HG02885 (cell line): ENCODE measurements at regions not wholly inside any gene's neighbourhood (a gene's known extent, or its start where the extent isn't known, plus 50 kb on each side); places are given as distances from the start of the nearest gene placed in this dataset.
"Not testable (repeated sequence)": the region's sequence is repeated elsewhere in the genome, so short reads cannot be mapped to it uniquely, and the experiment has no call there.

Experiments used
- ATAC-seq: cut with Tn5 transposase; IDR thresholded peaks from one replicate; pipeline ENCODE4 v1.9.1; 2021; ENCODE audit warnings: mild to moderate bottlenecking; ENCODE audit not compliant: unreplicated experiment, poor library complexity

DNA sequence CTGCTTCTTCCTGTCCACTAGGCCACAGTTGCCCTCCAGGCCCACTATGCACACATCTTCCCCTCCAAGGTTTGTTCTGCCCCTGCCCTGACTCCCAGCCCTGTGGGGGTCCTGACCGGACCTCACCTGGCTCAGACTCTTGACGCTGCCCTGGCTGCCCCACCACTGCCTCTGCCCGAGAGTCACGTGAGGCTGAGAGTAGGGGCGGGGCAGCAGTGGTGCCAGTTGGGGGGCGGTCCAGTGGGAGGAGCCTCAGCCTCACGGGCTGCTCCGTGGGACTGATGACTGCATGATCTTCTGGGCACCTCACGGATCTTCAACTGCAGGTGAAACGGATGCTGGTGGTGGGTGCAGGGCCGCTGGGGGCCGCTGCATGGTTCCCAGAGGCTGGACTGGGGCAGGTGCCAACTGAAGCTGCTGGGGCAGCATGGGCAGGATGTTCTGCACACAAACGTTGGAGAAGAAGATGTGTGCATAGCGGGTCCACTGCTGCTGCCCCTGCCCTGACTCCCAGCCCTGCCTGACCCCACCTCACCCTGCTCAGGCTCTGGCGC, 77.6 kb downstream of the HHIPL2 start:
- ATAC-seq = not testable (repeated sequence)

DNA sequence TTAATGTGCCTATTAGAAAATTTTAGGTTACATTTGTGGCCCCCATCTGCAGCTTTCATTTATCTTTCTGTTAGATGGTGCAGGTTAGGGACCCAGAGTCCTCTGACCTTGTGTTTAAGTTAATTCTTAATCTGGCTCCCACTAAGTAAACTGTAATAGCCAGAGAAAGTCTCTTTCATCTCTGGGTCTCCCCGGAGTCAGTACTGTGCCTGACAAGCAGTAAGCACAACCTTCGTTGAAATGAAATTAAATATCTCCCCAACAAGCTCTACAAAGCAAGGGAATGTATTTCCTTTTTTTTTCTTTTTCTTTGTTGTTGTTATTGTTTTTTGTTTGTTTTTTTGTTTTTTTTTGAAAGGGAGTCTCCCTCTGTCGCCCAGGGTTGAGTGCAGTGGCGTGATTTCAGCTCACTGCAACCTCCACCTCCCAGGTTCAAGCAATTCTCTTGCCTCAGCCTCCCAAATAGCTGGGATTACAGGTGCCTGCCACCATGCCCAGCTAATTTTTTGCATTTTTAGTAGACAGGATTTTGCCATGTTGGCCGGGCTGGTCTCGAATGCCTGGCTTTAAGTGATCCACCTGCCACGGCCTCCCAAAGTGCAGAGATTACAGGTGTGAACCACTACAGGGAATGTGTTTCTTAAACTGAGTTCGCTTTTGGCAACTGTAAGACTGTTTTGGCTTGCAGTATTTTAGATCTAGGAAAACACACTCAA, 81.6 kb downstream of the HHIPL2 start:
- ATAC-seq = no peak

DNA sequence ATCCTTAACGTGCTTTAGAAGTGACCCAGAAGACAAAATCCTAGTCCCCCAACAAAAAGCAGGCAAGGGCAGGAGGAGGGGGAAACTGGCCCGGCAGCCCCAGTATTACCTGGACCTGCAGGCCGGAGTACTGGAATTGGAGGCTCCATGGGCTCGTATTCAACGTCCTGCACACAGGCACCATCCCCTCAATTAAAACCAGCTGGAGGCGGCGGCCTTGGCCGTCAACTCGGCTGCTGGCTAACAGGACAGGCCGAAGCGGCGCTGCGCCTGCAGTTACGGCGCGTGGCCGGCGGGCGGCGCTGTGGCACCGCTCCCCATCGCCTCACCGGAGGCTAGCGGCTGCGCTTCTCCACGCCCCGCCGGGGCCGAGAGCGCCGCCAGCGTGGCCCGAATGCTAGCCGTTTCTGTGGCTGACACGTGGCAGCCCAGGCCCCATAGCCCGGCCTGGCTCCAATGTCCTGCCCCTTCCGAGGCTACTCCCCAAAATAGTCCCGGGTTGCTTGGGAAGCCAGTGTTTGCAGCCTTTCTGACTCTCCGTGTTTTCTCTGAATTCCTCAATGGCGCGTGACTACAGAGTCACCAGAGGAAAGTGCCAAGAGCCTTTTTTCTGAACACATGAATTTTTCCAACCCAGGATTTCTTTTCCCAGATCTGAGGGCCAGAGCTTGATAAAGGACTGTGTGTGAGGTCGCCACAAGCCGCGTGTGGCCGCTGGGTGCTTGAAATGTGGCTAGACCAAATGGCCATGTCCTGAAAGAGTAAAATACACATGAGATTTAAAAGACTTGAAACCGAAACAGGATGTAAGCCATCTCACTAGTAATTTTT, 82.5 kb downstream of the HHIPL2 start:
- peak; percentile 91 for ATAC-seq

DNA sequence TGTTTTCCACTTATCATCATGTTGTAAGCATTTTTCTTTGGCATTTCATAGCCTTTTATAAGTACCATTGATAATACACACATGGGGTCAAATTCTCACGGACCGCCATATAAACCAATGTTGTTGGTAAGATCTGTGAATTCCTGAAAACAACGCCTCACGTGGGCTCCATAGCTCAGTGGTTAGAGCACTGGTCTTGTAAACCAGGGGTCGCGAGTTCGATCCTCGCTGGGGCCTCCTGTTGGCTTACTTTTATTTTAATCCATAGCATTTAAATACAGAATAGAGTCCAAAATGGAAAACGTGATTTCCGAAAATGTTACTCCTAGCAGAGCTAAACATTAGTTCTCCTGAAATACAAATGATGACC, 83.1 kb downstream of the HHIPL2 start:
- ATAC-seq = peak; percentile 32

DNA sequence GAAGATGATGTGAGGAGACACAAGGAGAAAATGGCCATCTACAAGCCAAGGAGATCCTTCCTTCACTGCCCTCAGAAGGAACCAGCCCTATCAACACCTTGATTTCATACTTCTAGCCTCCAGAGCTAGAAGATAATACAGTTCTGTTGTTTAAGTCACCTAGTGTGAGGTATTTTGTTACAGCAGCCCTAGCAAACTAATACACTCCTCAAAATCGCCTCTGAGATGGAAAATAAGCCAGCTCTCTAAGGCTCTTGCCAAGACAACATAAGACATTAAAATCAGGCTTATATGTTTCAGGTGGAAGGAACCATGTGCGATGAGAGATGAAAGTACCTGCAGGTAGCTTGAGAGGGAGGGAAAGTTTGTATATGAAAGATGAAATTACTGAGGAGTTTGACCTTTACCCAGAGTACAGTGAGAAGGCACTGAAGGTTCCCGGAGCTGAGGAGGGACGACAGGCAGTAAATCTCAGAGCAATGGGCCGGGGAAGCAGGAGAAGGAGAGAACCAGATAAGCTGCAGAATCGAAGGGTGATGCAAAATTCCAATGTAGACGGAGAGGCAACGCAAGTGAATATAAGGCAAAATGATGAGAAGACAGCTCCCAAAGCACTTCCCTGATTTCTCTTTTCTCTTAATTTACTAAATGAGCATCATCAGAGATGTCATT, 84.7 kb downstream of the HHIPL2 start:
- no peak for ATAC-seq

DNA sequence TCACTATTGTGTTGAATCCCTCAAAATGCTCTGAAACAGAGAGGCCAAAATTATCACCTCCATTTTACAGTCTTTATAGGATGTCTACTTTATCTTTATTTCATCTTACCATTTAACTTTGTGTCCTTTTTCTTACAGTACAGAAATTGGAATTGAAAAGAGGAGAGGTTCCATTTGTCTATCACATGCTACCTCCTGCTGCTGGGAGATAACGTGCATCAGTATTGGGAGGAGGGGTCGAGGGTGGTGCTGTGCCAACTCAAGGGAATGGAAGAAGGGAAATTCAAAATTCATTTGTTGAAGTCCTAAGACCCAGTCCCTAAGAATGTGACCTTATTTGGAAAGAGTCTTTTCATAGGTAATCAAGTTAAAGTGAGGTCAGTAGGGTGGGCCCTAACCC, 85.3 kb downstream of the HHIPL2 start:
- ATAC-seq = no peak

DNA sequence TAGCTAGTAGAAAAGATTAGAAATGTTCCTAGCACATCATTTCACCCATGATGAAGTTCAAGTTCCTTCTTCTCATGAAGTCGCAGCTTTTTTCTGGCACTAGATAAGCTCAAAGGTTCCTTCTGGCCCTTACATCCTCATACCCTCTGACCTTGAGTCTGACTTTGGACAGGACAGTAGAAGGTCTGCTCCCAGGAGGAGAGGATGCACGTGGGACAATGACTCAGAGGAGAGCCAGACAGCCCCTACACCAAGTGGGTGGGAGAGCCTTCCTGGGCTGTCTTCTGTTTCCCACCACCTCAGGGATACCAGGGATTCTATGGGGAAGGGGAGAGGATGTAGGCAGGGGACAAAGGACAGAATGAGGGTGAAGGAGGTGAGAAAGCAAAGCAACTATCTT, 86.0 kb downstream of the HHIPL2 start:
- ATAC-seq = no peak

DNA sequence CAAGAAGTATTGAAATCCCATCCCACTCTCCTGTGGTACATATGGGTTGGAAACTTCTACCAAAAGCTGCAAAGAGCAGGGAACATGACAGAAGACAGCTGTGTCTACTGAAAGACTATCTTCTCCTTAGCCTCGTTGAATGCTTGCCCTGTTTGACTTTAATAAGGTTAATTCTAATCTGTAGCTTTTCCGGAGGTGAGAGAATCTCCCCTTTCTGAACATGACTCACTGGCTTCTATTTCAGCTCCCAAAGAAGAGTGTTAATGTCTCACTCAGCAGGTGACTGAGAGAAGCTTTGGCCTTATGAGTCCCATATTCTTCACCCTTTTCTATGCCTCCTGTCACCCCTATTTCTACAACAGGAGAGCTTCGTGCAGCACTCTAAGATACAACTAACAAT, 88.3 kb downstream of the HHIPL2 start:
- no peak for ATAC-seq

DNA sequence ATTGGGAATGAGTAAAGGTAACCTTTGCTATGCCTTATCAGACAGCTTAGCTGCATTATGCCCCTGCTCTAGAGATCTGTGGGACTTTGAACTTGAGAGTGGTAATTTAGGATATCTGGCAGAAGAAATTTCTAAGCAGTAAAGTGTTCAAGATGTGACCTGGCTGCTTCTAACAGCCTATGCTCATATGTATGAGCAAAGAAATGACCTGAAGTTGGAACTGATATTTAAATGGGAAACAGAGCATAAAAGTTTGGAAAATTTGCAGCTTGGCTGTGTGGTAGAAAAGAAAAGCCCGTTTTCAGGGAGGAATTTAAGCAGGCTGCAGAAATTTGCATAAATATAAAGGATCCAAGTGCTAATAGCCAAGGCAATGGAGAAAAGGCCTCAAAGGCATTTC, 90.4 kb downstream of the HHIPL2 start:
- no peak for ATAC-seq

DNA sequence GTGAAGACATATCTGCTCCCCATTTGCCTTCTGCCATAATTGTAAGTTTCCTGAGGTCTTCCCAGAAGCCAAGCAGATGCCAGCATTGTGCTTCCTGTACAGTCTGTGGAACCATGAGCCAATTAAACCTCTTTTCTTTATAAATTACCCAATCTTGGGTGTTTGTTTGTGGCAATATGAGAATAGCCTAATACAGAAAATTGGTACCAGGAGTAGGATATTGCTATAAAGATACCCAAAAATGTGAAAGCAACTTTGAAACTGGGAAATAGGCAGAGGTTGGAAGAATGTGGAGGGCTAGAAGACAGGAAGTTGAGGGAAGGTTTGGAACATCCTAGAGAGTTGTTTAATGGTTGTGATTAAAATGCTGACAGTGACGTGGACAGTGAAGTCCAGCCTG, 90.8 kb downstream of the HHIPL2 start:
- ATAC-seq = no peak

DNA sequence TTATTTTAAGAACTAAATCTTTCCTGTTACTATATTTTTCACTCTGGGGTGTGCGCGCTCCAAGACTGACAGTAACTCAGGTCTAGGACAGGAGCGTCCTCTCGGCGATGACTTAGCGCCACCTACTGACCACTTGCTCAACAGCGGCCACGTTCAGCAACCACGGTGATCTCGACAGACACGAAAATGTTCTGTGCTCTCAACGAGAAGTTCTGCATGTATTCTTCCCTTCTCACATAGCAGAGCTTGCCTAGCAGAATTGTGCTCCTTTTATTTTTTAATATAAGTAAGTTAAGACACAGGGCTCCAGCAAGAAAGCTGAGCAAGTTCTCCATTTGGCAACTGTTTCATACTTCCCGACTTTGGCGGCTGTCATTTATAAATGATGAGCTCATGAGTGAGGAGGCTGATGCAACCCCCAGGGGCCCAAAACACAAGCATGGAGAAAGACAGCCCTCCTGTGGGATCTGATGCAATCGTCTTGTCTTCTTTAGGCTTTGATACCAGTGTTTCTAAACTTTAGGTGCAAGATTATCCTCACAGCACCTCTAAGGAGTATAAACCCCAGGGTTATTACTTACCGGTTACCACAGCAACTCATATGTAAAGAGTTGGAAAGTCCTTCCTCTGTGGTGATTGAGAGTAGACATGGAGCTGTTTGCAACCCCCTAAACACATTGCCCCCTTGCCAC, 92.6 kb downstream of the HHIPL2 start:
- peak; percentile 98 for ATAC-seq

DNA sequence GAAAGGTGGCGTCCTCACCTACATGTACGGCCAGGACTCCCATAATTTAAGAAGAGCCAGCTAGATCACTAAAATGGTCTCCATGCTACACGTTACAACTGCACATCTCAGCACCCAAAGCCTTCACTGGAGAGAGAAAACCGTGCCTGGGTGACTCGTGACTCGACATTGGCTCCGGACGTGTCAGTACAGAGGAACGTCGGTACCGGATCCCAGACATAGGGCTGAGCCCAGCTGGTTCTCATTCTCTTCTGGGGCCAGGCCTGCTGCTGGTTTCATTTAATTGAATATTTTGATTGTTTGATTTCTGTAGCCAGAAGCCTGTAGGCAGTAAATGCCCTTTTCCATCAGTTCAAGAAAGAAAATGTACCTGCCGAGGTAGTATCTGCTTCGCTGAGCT, 93.1 kb downstream of the HHIPL2 start:
- peak; percentile 24 for ATAC-seq

DNA sequence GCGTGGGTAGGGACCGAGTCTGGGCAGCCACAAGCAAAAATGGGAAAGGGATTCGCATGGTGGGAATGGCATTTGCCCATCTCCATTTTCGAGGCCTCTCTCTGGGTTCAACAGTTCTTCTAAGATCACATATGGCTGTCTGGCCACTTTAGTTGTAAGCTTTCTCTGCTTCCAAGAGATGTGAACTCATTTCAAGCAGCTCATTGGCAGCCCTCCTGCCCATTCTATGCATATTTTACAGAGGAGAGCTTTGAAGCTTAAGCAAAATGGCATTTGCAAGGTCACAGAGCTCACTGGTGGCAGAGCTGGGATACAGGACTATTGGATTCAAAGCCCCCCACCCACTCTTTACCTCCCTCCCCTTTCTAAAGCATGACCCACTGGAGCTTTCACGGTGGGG, 93.7 kb downstream of the HHIPL2 start:
- no peak for ATAC-seq

DNA sequence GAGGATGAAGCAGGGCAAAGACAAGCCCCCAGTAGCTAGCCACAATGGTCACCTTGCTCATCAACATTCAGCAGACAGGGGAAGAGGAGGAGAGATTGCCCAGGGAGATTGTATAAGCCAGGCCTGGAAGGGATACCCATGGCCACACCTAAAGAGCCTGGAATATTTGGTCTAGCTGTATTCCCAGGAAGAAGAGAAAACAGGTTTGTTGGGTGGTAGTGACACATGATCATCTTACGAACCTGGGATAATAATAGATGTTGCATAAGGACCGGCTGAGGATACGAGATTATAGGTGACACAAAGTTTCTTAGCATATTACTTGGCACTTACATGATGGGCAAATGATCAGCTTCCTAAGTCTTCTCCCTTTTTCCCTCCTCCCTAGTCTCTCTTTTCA, 95.9 kb downstream of the HHIPL2 start:
- no peak for ATAC-seq

DNA sequence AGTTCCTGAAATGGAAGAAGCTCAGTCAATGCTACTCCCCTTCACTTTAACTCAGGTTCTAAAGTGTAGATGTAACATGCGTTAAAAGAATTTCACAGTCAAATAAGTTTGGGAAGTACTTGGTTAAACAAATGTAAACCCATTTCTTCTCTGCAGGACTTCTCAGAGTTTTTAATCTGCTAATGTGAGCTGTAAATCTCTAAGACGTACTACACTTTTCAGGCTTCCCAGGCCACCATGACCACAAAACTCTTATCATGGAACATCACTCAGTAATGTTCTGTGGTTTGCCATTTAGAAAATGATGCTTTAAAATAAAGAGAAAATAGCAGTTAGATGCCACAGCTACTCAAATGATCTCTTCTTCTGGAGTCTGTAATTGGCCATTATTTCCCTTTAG, 104.3 kb downstream of the HHIPL2 start:
- ATAC-seq = no peak

DNA sequence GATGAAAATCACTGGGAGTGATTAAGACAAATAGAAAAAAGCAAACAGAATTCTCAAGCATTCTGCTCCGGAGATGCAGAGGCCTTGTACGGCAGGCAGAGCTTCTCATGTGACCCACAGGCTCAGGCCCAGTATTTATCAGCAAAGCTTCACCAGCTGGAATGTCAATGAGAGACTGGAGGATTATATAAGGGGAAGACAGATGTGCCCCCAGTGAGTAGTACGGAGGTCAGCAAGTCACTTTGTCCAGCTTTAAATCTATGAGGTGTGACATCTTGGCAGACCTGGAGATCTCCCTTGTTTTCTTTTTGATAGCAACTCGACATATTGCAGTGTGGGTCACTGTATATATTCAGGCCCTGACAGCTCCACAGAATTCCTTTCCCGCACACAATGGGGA, 106.8 kb downstream of the HHIPL2 start:
- no peak for ATAC-seq

DNA sequence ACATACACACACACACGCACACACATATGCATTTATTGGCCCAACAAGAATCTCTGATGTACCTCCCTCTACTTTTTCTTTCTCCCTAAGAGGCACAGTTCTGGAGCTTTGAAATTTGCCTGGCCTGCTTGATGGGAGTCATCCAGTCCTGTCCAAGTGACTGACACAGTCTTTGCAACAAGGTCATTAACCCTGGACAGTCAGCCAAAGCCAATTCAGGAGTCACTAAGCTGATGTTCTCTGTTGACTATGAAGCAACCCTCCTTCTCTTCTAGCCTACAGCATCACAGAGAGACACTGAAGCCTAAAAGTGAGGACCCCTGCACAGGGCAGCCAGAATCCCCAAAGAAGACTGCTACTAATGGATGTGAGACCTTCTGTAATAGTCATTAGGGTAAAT, 123.1 kb downstream of the HHIPL2 start:
- ATAC-seq = no peak

DNA sequence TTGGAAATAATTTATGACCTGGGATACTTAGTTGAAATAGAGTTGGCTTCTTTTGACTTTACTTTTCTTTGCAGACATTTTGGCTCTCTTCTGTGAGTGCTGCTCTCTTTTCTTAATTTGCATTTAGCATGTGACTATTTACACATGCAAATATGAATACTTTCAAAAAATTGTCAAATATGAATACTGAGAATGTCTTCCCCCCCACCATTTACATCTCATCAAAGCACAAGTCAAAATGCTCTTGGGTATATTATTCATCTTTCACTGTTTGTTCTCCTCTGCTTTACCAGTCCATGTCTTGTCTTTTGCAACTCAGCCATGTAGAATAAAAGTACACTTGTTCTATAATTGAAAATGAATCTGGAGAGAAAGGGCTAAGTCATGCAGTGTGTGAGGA, 126.5 kb downstream of the HHIPL2 start:
- ATAC-seq = no peak

DNA sequence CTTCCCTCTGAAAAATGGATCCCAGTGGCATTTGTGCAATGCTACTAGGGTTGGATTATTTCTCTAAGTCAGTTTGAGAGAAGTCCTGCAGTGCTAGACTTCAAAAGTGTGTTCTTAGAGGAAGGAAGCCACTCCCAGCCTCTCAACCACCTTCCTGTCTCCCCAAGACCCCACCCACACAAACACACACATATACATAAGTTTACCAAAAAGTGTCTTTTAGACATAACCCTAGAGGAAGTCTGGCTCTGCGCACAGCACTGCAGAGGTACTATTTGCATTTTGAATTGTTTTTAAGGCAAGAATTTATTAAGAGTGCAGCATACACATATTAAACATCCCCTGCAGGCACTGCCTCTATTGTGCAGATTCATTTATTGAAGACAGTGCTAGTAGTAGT, 127.3 kb downstream of the HHIPL2 start:
- ATAC-seq = no peak

DNA sequence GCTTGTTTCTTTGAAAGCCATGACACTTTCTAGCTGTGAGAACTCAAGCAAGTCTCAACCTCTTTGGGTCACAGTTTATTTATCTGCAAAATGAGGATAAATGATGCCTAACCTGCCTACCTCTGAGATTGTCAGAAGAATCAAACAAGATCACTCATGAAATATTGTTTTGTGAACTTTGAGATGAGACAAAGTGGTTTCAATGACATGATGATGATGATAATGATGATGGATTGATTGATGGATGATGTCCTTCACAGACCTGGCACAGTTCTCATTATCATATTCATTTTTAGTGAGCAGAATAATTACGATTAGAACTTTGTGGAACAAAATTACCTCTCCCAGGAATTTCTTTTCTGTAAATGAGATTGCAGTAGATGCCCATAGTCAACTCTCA, 129.2 kb downstream of the HHIPL2 start:
- no peak for ATAC-seq

DNA sequence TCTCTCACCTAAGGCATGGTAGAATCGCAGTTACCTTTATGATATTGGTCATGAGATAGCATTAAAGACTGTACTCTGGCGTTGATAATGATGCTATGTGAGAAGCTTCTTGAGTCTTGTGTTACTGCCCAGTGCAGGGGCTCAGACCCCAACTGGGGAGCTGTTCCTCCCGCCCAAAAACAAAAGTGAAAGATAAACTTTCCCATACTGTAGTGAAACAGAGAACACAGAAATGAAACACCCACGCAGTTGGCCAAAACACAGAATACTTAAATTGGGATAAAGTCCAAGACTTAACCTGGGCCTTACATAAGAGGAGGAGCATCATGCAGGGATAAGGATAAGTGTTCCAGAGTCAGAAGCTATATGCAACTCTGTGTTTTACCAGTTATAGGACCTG, 130.6 kb downstream of the HHIPL2 start:
- ATAC-seq = no peak
